ENCODE measurements at regions not wholly inside any gene's neighbourhood (a gene's known extent, or its start where the extent isn't known, plus 50 kb on each side); places are given as distances from the start of the nearest gene placed in this dataset.
A peak's percentile ranks its signal among the peaks of the same experiment; 100 is the strongest.

GRCh38 chr9:115514454-115514853 lies 396.5 kb upstream of the TNC start:
- in situ Hi-C loops (cut with MboI; ENCODE audit: low pct_unique_long_range_greater_than_20kb in 2 of 9, low sequenced_read_pairs in 9 of 9, unreplicated experiment in 9 of 9) = loop anchor here in 4 of 9 experiments (25.0 kb wide), 5 partner anchors 277 to 1102 kb away; partner anchors contain the start of gene TEX53 (in 1 of the 4)
- H3K4me3 ChIP-seq = no peak overlapping the region
- no peak for ATAC-seq (replicated peaks in 6 of 8)
- H3K27ac ChIP-seq = no peak overlapping the region
- no peaks in the 10 kb centered on the region for H3K4me1 ChIP-seq (replicated peaks in 1 of 2)

- in situ Hi-C loops (cut with MboI; ENCODE audit: low pct_unique_long_range_greater_than_20kb in 2 of 9, low sequenced_read_pairs in 9 of 9, unreplicated experiment in 9 of 9) = loop anchor here in 4 of 9 experiments (25.0 kb wide), 5 partner anchors 280 to 1105 kb away; partner anchors contain the start of gene TEX53 (in 1 of the 4)
- no peaks in the 10 kb centered on the region for H3K4me1 ChIP-seq (replicated peaks in 1 of 2)
- no peak for ATAC-seq (replicated peaks in 6 of 8)
These were observed 399.5 kb upstream of the TNC start for GRCh38 chr9:115517335-115518075.

GRCh38 chr9:115520646-115521045 lies 402.7 kb upstream of the TNC start:
- Histone ChIP-seq H3K27ac (no peak overlapping the region), H3K4me1 (replicated peaks in 1 of 2) (no peaks in the 10 kb centered on the region), H3K4me3 (no peak overlapping the region)
- in situ Hi-C loops (cut with MboI; ENCODE audit: low pct_unique_long_range_greater_than_20kb in 2 of 9, low sequenced_read_pairs in 9 of 9, unreplicated experiment in 9 of 9) = loop anchor here in 4 of 9 experiments (10.0 to 25.0 kb wide), 6 partner anchors 283 to 1108 kb away; partner anchors contain the start of gene TEX53 (in 1 of the 4)
- 17 to 100% (median 44%) methylated on average over 1 to 2 of the region's 3 CpGs; no CpG with 5 or more reads in 4 of the 10 experiments for WGBS, 10 experiments
- ATAC-seq (replicated peaks in 6 of 8) = no peak

More at GRCh38 chr9:115517335-115518075, 399.5 kb upstream of the TNC start:
- Histone ChIP-seq H3K4me3 (no peak overlapping the region), H3K27ac (no peak overlapping the region)

- WGBS, 10 experiments = 40 to 100% (median 95%) methylated on average over 1 to 3 of the region's 3 CpGs; no CpG with 5 or more reads in 3 of the 10 experiments
- Histone ChIP-seq H3K4me3 (no peak overlapping the region), H3K27ac (no peak overlapping the region), H3K4me1 (replicated peaks in 1 of 2) (no peaks in the 10 kb centered on the region)
- in situ Hi-C loops (cut with MboI; ENCODE audit: low pct_unique_long_range_greater_than_20kb in 2 of 9, low sequenced_read_pairs in 9 of 9, unreplicated experiment in 9 of 9) = loop anchor here in 4 of 9 experiments (10.0 to 25.0 kb wide), 6 partner anchors 286 to 1111 kb away; partner anchors contain the start of gene TEX53 (in 1 of the 4)
- no peak for ATAC-seq (replicated peaks in 6 of 8)
These were observed 405.0 kb upstream of the TNC start for GRCh38 chr9:115522912-115523311.

GRCh38 chr9:115524453-115525059 lies 406.6 kb upstream of the TNC start:
- no peaks in the 10 kb centered on the region for H3K4me1 ChIP-seq (replicated peaks in 1 of 2)
- no peak overlapping the region for H3K27ac ChIP-seq
- 0 to 100% (median 43%) methylated on average over 1 to 3 of the region's 3 CpGs; no CpG with 5 or more reads in 1 of the 10 experiments for WGBS, 10 experiments
- in situ Hi-C loops (cut with MboI; ENCODE audit: low pct_unique_long_range_greater_than_20kb in 2 of 9, low sequenced_read_pairs in 9 of 9, unreplicated experiment in 9 of 9) = loop anchor here in 5 of 9 experiments (10.0 to 25.0 kb wide), 7 partner anchors 287 to 1112 kb away; partner anchors contain the start of gene TEX53 (in 2 of the 5)
- ATAC-seq (replicated peaks in 6 of 8) = peak; percentile 40 to 78 (median 66)
- H3K4me3 ChIP-seq = no peak overlapping the region

- H3K4me3 ChIP-seq = no peak overlapping the region
- no peaks in the 10 kb centered on the region for H3K4me1 ChIP-seq (replicated peaks in 1 of 2)
- WGBS, 10 experiments = 0 to 86% (median 65%) methylated on average over 1 to 6 of the region's 7 CpGs; no CpG with 5 or more reads in 1 of the 10 experiments
- no peak overlapping the region for H3K27ac ChIP-seq
- peak in 2 of 8 experiments; percentile 10 to 84 for ATAC-seq (replicated peaks in 6 of 8)
- in situ Hi-C loops (cut with MboI; ENCODE audit: low pct_unique_long_range_greater_than_20kb in 2 of 9, low sequenced_read_pairs in 9 of 9, unreplicated experiment in 9 of 9) = loop anchor here in 2 of 9 experiments (10.0 to 25.0 kb wide), 3 partner anchors 511 to 863 kb away; partner anchors contain the start of gene TEX53 (in 1 of the 2)
These were observed 407.4 kb upstream of the TNC start for GRCh38 chr9:115525111-115526058.

- Histone ChIP-seq H3K27ac (no peak overlapping the region), H3K4me1 (replicated peaks in 1 of 2) (no peaks in the 10 kb centered on the region), H3K4me3 (no peak overlapping the region)
- 0 to 78% (median 0%) methylated on average over 1 of the region's 1 CpG; no CpG with 5 or more reads in 3 of the 10 experiments for WGBS, 10 experiments
- in situ Hi-C loops (cut with MboI; ENCODE audit: low pct_unique_long_range_greater_than_20kb in 2 of 9, low sequenced_read_pairs in 9 of 9, unreplicated experiment in 9 of 9) = loop anchor here in 2 of 9 experiments (25.0 kb wide), 2 partner anchors 619 to 869 kb away; partner anchors contain the start of gene TEX53 (in 1 of the 2)
- ATAC-seq (replicated peaks in 6 of 8) = peak in 1 of 8 experiments; percentile 38
These were observed 413.6 kb upstream of the TNC start for GRCh38 chr9:115531410-115532125.

- in situ Hi-C loops (cut with MboI; ENCODE audit: low pct_unique_long_range_greater_than_20kb in 2 of 9, low sequenced_read_pairs in 9 of 9, unreplicated experiment in 9 of 9) = loop anchor here in 2 of 9 experiments (25.0 kb wide), 2 partner anchors 621 to 871 kb away; partner anchors contain the start of gene TEX53 (in 1 of the 2)
These were observed 415.6 kb upstream of the TNC start for GRCh38 chr9:115533511-115533910.

GRCh38 chr9:115540091-115540490 lies 422.1 kb upstream of the TNC start:
- no peak overlapping the region for H3K4me3 ChIP-seq
- in situ Hi-C loops (cut with MboI; ENCODE audit: low pct_unique_long_range_greater_than_20kb in 2 of 9, low sequenced_read_pairs in 9 of 9, unreplicated experiment in 9 of 9) = loop anchor here in 2 of 9 experiments (25.0 kb wide), 2 partner anchors 628 to 878 kb away; partner anchors contain the start of gene TEX53 (in 1 of the 2)
- H3K4me1 ChIP-seq (replicated peaks in 1 of 2) = no peaks in the 10 kb centered on the region
- WGBS, 10 experiments = 21 to 100% (median 73%) methylated on average over 1 to 2 of the region's 2 CpGs
- ATAC-seq (replicated peaks in 6 of 8) = peak in 1 of 8 experiments; percentile 47
- H3K27ac ChIP-seq = no peak overlapping the region

More at GRCh38 chr9:115533511-115533910, 415.6 kb upstream of the TNC start:
- no peak for ATAC-seq (replicated peaks in 6 of 8)
- H3K27ac ChIP-seq = no peak overlapping the region
- H3K4me3 ChIP-seq = no peak overlapping the region
- no peaks in the 10 kb centered on the region for H3K4me1 ChIP-seq (replicated peaks in 1 of 2)

GRCh38 chr9:115543511-115543910 lies 425.6 kb upstream of the TNC start:
- no peak for ATAC-seq (replicated peaks in 6 of 8)
- 67 to 100% (median 89%) methylated on average over 1 of the region's 1 CpG; no CpG with 5 or more reads in 3 of the 10 experiments for WGBS, 10 experiments
- H3K4me3 ChIP-seq = no peak overlapping the region
- no peak overlapping the region for H3K27ac ChIP-seq
- in situ Hi-C loops (cut with MboI; ENCODE audit: low pct_unique_long_range_greater_than_20kb in 2 of 9, low sequenced_read_pairs in 9 of 9, unreplicated experiment in 9 of 9) = loop anchor here in 2 of 9 experiments (25.0 kb wide), 2 partner anchors 631 to 881 kb away; partner anchors contain the start of gene TEX53 (in 1 of the 2)
- H3K4me1 ChIP-seq (replicated peaks in 1 of 2) = peaks cover 0 to 4% of the 10 kb centered on the region in 2 donors

GRCh38 chr9:115548609-115549260 lies 430.8 kb upstream of the TNC start:
- peaks cover 3 to 11% of the 10 kb centered on the region in 2 donors for H3K4me1 ChIP-seq (replicated peaks in 1 of 2)
- no peak overlapping the region for H3K4me3 ChIP-seq
- WGBS, 10 experiments = 0 to 86% (median 60%) methylated on average over 1 to 2 of the region's 2 CpGs; no CpG with 5 or more reads in 3 of the 10 experiments
- in situ Hi-C loops (cut with MboI; ENCODE audit: low pct_unique_long_range_greater_than_20kb in 2 of 9, low sequenced_read_pairs in 9 of 9, unreplicated experiment in 9 of 9) = loop anchor here in 2 of 9 experiments (25.0 kb wide), 2 partner anchors 636 to 886 kb away; partner anchors contain the start of gene TEX53 (in 1 of the 2)
- no peak overlapping the region for H3K27ac ChIP-seq
- peak in 5 of 8 experiments; percentile 27 to 83 (median 74) for ATAC-seq (replicated peaks in 6 of 8)

Data from motor neuron (in vitro differentiated cells).